Activated naive CD4-positive, alpha-beta T cell treated with anti-CD3 and anti-CD28 coated beads, Interleukin-2, amount 50 U/mL, for 24 hours (primary cell): ENCODE measurements at regions not wholly inside any gene's neighbourhood (a gene's known extent, or its start where the extent isn't known, plus 50 kb on each side); places are given as distances from the start of the nearest gene placed in this dataset.

Source experiments
- H3K27ac Mint-ChIP-seq: one replicate; pipeline ENCODE4 v1.8.0; 2021; ENCODE audit warnings: mild to moderate bottlenecking, mixed read lengths
- H3K27me3 Mint-ChIP-seq: one replicate; pipeline ENCODE4 v1.8.0; 2021; ENCODE audit warnings: mixed read lengths
- H3K36me3 Mint-ChIP-seq: one replicate; pipeline ENCODE4 v1.8.0; 2021; ENCODE audit warnings: mixed read lengths
- H3K4me1 Mint-ChIP-seq: one replicate; pipeline ENCODE4 v1.8.0; 2021; ENCODE audit warnings: mixed read lengths
- H3K4me3 Mint-ChIP-seq: one replicate; pipeline ENCODE4 v1.8.0; 2021; ENCODE audit warnings: mild to moderate bottlenecking, mixed read lengths
- H3K9me3 Mint-ChIP-seq: one replicate; pipeline ENCODE4 v1.8.0; 2021; ENCODE audit warnings: mixed read lengths

- H3K36me3 Mint-ChIP-seq, result peaks cover 2% of the 10 kb centered on the region
- H3K27me3 Mint-ChIP-seq, result no peaks in the 10 kb centered on the region
- peak overlapping the region; percentile 52 for H3K27ac Mint-ChIP-seq
- H3K9me3 Mint-ChIP-seq, result no peaks in the 10 kb centered on the region
- H3K4me3 Mint-ChIP-seq, result no peak overlapping the region
- peaks cover 12% of the 10 kb centered on the region for H3K4me1 Mint-ChIP-seq
These were observed 430.5 kb upstream of the KLF6 start for GRCh38 chr10:4215485-4215884.

GRCh38 chr10:4214908-4215307 is 429.9 kb upstream of the KLF6 start:
- Mint-ChIP-seq H3K4me3 (no peak overlapping the region), H3K36me3 (peaks cover 2% of the 10 kb centered on the region), H3K27ac (no peak overlapping the region), H3K9me3 (no peaks in the 10 kb centered on the region), H3K4me1 (peaks cover 12% of the 10 kb centered on the region), H3K27me3 (no peaks in the 10 kb centered on the region)

- Mint-ChIP-seq H3K27ac (no peak overlapping the region), H3K4me3 (no peak overlapping the region), H3K27me3 (no peaks in the 10 kb centered on the region), H3K4me1 (peaks cover 12% of the 10 kb centered on the region), H3K36me3 (peaks cover 2% of the 10 kb centered on the region), H3K9me3 (no peaks in the 10 kb centered on the region)
These were observed 428.4 kb upstream of the KLF6 start for GRCh38 chr10:4213441-4213840.

GRCh38 chr10:4212111-4212630 is 427.2 kb upstream of the KLF6 start:
- Mint-ChIP-seq H3K4me1 (peaks cover 12% of the 10 kb centered on the region), H3K27me3 (no peaks in the 10 kb centered on the region), H3K36me3 (peaks cover 2% of the 10 kb centered on the region), H3K4me3 (no peak overlapping the region), H3K27ac (no peak overlapping the region), H3K9me3 (no peaks in the 10 kb centered on the region)

- no peak overlapping the region for H3K27ac Mint-ChIP-seq
- H3K9me3 Mint-ChIP-seq, result no peaks in the 10 kb centered on the region
- H3K36me3 Mint-ChIP-seq, result no peaks in the 10 kb centered on the region
- no peak overlapping the region for H3K4me3 Mint-ChIP-seq
- no peaks in the 10 kb centered on the region for H3K27me3 Mint-ChIP-seq
- H3K4me1 Mint-ChIP-seq, result no peaks in the 10 kb centered on the region
These were observed 423.5 kb upstream of the KLF6 start for GRCh38 chr10:4208499-4208898.

GRCh38 chr10:4205113-4205512 is 420.1 kb upstream of the KLF6 start:
- Mint-ChIP-seq H3K27ac (no peak overlapping the region), H3K4me3 (no peak overlapping the region), H3K27me3 (no peaks in the 10 kb centered on the region), H3K4me1 (no peaks in the 10 kb centered on the region), H3K36me3 (no peaks in the 10 kb centered on the region), H3K9me3 (no peaks in the 10 kb centered on the region)

- Mint-ChIP-seq H3K27me3 (no peaks in the 10 kb centered on the region), H3K4me1 (no peaks in the 10 kb centered on the region), H3K9me3 (no peaks in the 10 kb centered on the region)
These were observed 417.9 kb upstream of the KLF6 start for GRCh38 chr10:4202938-4203337.

GRCh38 chr10:4201866-4202825 is 417.1 kb upstream of the KLF6 start:
- no peaks in the 10 kb centered on the region for H3K9me3 Mint-ChIP-seq
- no peaks in the 10 kb centered on the region for H3K27me3 Mint-ChIP-seq
- no peak overlapping the region for H3K4me3 Mint-ChIP-seq
- peaks cover 2% of the 10 kb centered on the region for H3K4me1 Mint-ChIP-seq
- no peaks in the 10 kb centered on the region for H3K36me3 Mint-ChIP-seq
- no peak overlapping the region for H3K27ac Mint-ChIP-seq

More at GRCh38 chr10:4202938-4203337, 417.9 kb upstream of the KLF6 start:
- H3K4me3 Mint-ChIP-seq, result no peak overlapping the region
- no peaks in the 10 kb centered on the region for H3K36me3 Mint-ChIP-seq
- H3K27ac Mint-ChIP-seq, result no peak overlapping the region

GRCh38 chr10:4199196-4199595 is 414.2 kb upstream of the KLF6 start:
- peaks cover 9% of the 10 kb centered on the region for H3K4me1 Mint-ChIP-seq
- H3K9me3 Mint-ChIP-seq, result no peaks in the 10 kb centered on the region
- H3K4me3 Mint-ChIP-seq, result no peak overlapping the region
- H3K27ac Mint-ChIP-seq, result no peak overlapping the region
- no peaks in the 10 kb centered on the region for H3K27me3 Mint-ChIP-seq
- H3K36me3 Mint-ChIP-seq, result no peaks in the 10 kb centered on the region

GRCh38 chr10:4198216-4198615 is 413.2 kb upstream of the KLF6 start:
- Mint-ChIP-seq H3K4me3 (no peak overlapping the region), H3K27me3 (no peaks in the 10 kb centered on the region), H3K4me1 (peaks cover 9% of the 10 kb centered on the region), H3K36me3 (no peaks in the 10 kb centered on the region), H3K9me3 (no peaks in the 10 kb centered on the region), H3K27ac (no peak overlapping the region)

GRCh38 chr10:4197676-4198075 is 412.7 kb upstream of the KLF6 start:
- H3K9me3 Mint-ChIP-seq, result no peaks in the 10 kb centered on the region
- peaks cover 9% of the 10 kb centered on the region for H3K4me1 Mint-ChIP-seq
- H3K4me3 Mint-ChIP-seq, result no peak overlapping the region
- H3K27ac Mint-ChIP-seq, result no peak overlapping the region
- no peaks in the 10 kb centered on the region for H3K36me3 Mint-ChIP-seq
- no peaks in the 10 kb centered on the region for H3K27me3 Mint-ChIP-seq

GRCh38 chr10:4196771-4197390 is 411.9 kb upstream of the KLF6 start:
- Mint-ChIP-seq H3K4me1 (peaks cover 9% of the 10 kb centered on the region), H3K27me3 (no peaks in the 10 kb centered on the region), H3K4me3 (no peak overlapping the region), H3K36me3 (no peaks in the 10 kb centered on the region), H3K27ac (no peak overlapping the region), H3K9me3 (no peaks in the 10 kb centered on the region)

GRCh38 chr10:4196183-4196582 is 411.2 kb upstream of the KLF6 start:
- Mint-ChIP-seq H3K27ac (no peak overlapping the region), H3K27me3 (no peaks in the 10 kb centered on the region)

GRCh38 chr10:4195213-4195612 is 410.2 kb upstream of the KLF6 start:
- Mint-ChIP-seq H3K27me3 (no peaks in the 10 kb centered on the region), H3K4me3 (no peak overlapping the region), H3K4me1 (peaks cover 9% of the 10 kb centered on the region), H3K9me3 (no peaks in the 10 kb centered on the region), H3K27ac (no peak overlapping the region), H3K36me3 (no peaks in the 10 kb centered on the region)

More at GRCh38 chr10:4196183-4196582, 411.2 kb upstream of the KLF6 start:
- Mint-ChIP-seq H3K4me3 (no peak overlapping the region), H3K9me3 (no peaks in the 10 kb centered on the region), H3K36me3 (no peaks in the 10 kb centered on the region), H3K4me1 (peaks cover 9% of the 10 kb centered on the region)

- Mint-ChIP-seq H3K9me3 (no peaks in the 10 kb centered on the region), H3K4me1 (peaks cover 9% of the 10 kb centered on the region), H3K27me3 (no peaks in the 10 kb centered on the region), H3K36me3 (no peaks in the 10 kb centered on the region), H3K27ac (no peak overlapping the region), H3K4me3 (no peak overlapping the region)
These were observed 409.2 kb upstream of the KLF6 start for GRCh38 chr10:4194231-4194630.

- H3K27ac Mint-ChIP-seq, result no peak overlapping the region
- H3K27me3 Mint-ChIP-seq, result no peaks in the 10 kb centered on the region
- peaks cover 4% of the 10 kb centered on the region for H3K4me1 Mint-ChIP-seq
- no peaks in the 10 kb centered on the region for H3K36me3 Mint-ChIP-seq
- no peaks in the 10 kb centered on the region for H3K9me3 Mint-ChIP-seq
- H3K4me3 Mint-ChIP-seq, result no peak overlapping the region
These were observed 406.9 kb upstream of the KLF6 start for GRCh38 chr10:4191894-4192293.
